ENCODE measurements at regions not wholly inside any gene's neighbourhood (a gene's known extent, or its start where the extent isn't known, plus 50 kb on each side); places are given as distances from the start of the nearest gene placed in this dataset.

DNA sequence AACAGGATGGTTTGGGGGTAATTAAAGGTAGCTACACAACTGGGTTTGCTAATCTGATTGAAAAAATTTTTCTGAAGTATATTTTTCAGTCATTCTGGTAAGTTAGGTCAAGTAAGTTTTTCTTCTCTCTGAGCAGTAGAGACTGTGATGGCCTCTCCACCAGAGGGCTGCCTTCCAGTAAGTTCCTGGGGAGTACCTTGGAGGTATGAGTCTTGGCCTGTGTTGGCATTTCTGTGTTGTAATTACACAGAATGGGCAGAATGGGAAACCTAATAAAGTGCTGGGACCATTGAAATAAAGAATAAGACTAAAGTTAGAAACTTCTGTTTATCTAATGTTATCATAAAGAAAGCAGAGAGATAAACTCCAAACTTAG, 430.8 kb downstream of the ARHGEF28 start:
- Histone ChIP-seq H3K9me3 (ENCODE audit: control insufficient read depth, insufficient read depth, low read length) (no peaks in the 10 kb centered on the region), H3K9ac (ENCODE audit: low read depth, low read length) (no peak overlapping the region), H3K27me3 (ENCODE audit: control insufficient read depth, insufficient read depth, low read length) (no peaks in the 10 kb centered on the region), H3K4me3 (ENCODE audit: low read depth, low read length) (no peak overlapping the region), H3K36me3 (ENCODE audit: control insufficient read depth, insufficient read depth, low read length) (no peaks in the 10 kb centered on the region), H3K4me1 (ENCODE audit: control insufficient read depth, insufficient read depth, low read length) (peaks cover 3% of the 10 kb centered on the region; the same call in 1 of the 2 replicates), H3K27ac (ENCODE audit: low read depth, low read length) (no peak overlapping the region)

DNA sequence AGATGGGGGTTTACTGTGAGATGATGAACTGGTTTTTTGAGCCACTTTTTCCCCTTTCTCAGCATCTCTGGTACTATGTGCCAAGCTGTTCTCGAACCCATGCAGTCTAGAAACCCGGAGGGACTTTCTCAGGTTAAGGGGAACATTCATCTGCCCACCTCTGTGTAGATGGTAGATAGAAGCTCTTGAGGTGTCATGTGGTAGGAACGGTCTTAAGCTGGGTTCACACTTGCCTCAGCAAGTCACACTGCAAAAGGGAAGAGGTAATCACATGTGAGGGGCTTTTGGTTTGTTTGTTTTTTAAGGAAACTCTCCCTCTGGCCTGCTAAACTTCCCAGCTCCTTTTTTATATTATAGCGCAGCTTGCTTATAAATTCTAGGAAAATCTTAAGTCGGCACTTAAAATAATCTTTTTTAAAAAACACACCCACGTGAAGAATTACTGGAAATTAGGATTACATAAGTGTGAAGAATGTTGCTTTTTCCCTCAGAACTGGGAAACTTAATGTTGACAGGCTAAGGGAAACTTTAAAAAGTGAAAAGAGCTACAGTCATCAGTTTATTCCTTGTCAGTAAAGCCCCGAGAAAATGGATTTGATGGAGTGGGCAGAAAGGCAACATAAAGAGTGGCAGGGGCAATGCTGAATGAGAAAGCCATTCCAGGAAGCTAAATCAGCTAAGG, 430.3 kb downstream of the ARHGEF28 start:
- H3K36me3 ChIP-seq (ENCODE audit: control insufficient read depth, insufficient read depth, low read length), result no peaks in the 10 kb centered on the region
- H3K9me3 ChIP-seq (ENCODE audit: control insufficient read depth, insufficient read depth, low read length), result no peaks in the 10 kb centered on the region
- no peak overlapping the region for H3K27ac ChIP-seq (ENCODE audit: low read depth, low read length)
- no peak overlapping the region for H3K4me3 ChIP-seq (ENCODE audit: low read depth, low read length)
- H3K4me1 ChIP-seq (ENCODE audit: control insufficient read depth, insufficient read depth, low read length), result peaks cover 3% of the 10 kb centered on the region; the same call in 1 of the 2 replicates
- H3K27me3 ChIP-seq (ENCODE audit: control insufficient read depth, insufficient read depth, low read length), result no peaks in the 10 kb centered on the region
- no peak overlapping the region for H3K9ac ChIP-seq (ENCODE audit: low read depth, low read length)

DNA sequence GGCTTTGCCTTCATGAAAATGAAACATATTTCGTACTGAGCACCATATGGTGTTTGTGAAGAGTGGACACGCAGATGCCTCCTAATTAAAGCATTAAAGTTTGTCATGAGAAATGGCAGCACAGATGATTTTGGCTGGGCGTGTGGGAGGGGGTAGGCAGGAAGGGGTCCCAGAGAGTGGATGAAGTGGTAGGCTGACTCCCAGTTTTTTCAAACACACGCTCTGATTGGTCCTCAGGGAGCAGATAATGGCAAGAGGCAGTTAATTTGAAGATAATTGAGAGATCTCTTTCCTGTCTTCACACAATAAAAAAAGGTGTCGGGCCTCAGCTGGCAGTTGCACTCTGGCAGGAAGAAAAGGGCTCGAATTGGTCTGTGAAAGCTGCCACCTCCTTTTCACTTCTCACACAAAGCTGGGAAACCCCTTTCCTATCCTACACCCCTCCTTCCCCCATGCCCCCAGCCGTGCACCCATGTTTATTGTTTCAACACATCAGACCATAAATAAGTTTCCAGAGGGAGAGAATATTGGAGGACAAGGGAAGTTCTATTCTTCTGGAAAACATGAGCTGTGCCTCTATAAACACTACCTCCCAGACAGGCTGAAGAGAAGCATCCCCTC, 429.6 kb downstream of the ARHGEF28 start:
- Histone ChIP-seq H3K27ac (ENCODE audit: low read depth, low read length) (no peak overlapping the region), H3K27me3 (ENCODE audit: control insufficient read depth, insufficient read depth, low read length) (no peaks in the 10 kb centered on the region), H3K9me3 (ENCODE audit: control insufficient read depth, insufficient read depth, low read length) (no peaks in the 10 kb centered on the region), H3K4me1 (ENCODE audit: control insufficient read depth, insufficient read depth, low read length) (peaks cover 6% of the 10 kb centered on the region), H3K9ac (ENCODE audit: low read depth, low read length) (no peak overlapping the region), H3K36me3 (ENCODE audit: control insufficient read depth, insufficient read depth, low read length) (no peaks in the 10 kb centered on the region), H3K4me3 (ENCODE audit: low read depth, low read length) (no peak overlapping the region)

DNA sequence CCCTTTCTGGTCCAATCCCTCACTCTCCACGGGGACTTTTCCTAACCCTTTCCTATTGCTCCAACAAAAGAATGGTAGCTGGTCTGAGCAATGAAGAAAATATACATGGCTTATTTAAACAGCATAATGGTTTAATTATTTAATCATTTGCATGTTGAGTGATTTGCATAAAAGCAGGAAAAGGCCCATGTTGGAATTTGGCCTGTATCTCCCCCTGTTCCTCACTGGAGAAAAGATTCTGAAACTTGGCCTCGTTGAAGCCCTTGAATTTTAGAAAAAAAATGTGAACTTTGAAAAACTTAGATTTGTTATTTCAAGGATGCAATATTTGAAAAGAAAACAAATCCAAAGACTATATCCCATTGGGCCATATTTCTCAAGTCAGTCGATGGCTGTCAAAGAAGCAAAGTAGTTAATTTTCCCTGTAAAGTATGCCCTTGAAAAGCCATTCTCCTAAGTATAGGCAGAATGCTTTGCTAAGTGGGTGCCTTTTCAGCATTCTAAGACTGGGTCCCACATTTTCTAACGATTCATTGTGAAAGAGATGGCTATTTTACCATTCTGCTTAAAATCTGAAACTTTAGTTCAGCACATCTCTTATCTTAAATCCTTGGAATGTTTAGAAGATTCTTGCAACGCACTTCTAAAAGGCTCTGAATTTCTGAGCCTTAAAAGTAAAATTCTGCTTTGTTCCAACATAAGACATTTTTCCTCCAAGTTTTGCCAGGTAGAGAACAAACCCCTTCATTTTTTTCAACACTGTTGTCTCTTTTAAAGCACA, 428.8 kb downstream of the ARHGEF28 start:
- Histone ChIP-seq H3K36me3 (ENCODE audit: control insufficient read depth, insufficient read depth, low read length) (no peaks in the 10 kb centered on the region), H3K27me3 (ENCODE audit: control insufficient read depth, insufficient read depth, low read length) (no peaks in the 10 kb centered on the region), H3K9me3 (ENCODE audit: control insufficient read depth, insufficient read depth, low read length) (no peaks in the 10 kb centered on the region), H3K4me3 (ENCODE audit: low read depth, low read length) (no peak overlapping the region), H3K27ac (ENCODE audit: low read depth, low read length) (no peak overlapping the region), H3K9ac (ENCODE audit: low read depth, low read length) (no peak overlapping the region), H3K4me1 (ENCODE audit: control insufficient read depth, insufficient read depth, low read length) (peaks cover 6% of the 10 kb centered on the region)

- Histone ChIP-seq H3K27ac (ENCODE audit: low read depth, low read length) (no peak overlapping the region), H3K9ac (ENCODE audit: low read depth, low read length) (no peak overlapping the region)
Observed at GRCh38 chr5:74054139-74054538, 428.1 kb downstream of the ARHGEF28 start.

GRCh38 chr5:74052441-74053221, 426.6 kb downstream of the ARHGEF28 start:
- H3K27ac ChIP-seq (ENCODE audit: low read depth, low read length), result no peak overlapping the region
- H3K4me1 ChIP-seq (ENCODE audit: control insufficient read depth, insufficient read depth, low read length), result peaks cover 6% of the 10 kb centered on the region
- no peak overlapping the region for H3K9ac ChIP-seq (ENCODE audit: low read depth, low read length)
- no peaks in the 10 kb centered on the region for H3K9me3 ChIP-seq (ENCODE audit: control insufficient read depth, insufficient read depth, low read length)
- no peak overlapping the region for H3K4me3 ChIP-seq (ENCODE audit: low read depth, low read length)
- no peaks in the 10 kb centered on the region for H3K27me3 ChIP-seq (ENCODE audit: control insufficient read depth, insufficient read depth, low read length)
- no peaks in the 10 kb centered on the region for H3K36me3 ChIP-seq (ENCODE audit: control insufficient read depth, insufficient read depth, low read length)

More at GRCh38 chr5:74054139-74054538, 428.1 kb downstream of the ARHGEF28 start:
- Histone ChIP-seq H3K27me3 (ENCODE audit: control insufficient read depth, insufficient read depth, low read length) (no peaks in the 10 kb centered on the region), H3K36me3 (ENCODE audit: control insufficient read depth, insufficient read depth, low read length) (no peaks in the 10 kb centered on the region), H3K4me1 (ENCODE audit: control insufficient read depth, insufficient read depth, low read length) (peaks cover 6% of the 10 kb centered on the region), H3K4me3 (ENCODE audit: low read depth, low read length) (no peak overlapping the region), H3K9me3 (ENCODE audit: control insufficient read depth, insufficient read depth, low read length) (no peaks in the 10 kb centered on the region)

DNA sequence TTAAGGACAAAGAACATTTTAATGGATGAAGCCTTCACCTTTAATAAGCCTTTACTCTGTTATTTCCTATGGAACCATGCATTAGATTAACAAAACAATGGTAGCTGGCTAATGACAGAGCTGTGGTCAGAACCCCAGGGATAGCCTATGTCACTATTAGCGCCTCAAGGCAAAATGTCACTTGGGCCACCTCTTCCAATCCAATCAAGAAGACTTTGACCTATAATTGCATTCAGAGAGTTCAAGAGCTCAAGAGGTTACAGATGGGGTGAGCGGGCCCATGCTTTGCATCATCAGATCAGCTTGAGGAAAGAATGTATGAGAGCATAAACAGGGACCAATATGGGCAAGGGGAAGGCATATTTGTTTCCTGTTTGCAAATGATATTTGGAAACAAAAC, 425.1 kb downstream of the ARHGEF28 start:
- Histone ChIP-seq H3K27me3 (ENCODE audit: control insufficient read depth, insufficient read depth, low read length) (no peaks in the 10 kb centered on the region), H3K4me1 (ENCODE audit: control insufficient read depth, insufficient read depth, low read length) (peaks cover 6% of the 10 kb centered on the region), H3K27ac (ENCODE audit: low read depth, low read length) (no peak overlapping the region), H3K9me3 (ENCODE audit: control insufficient read depth, insufficient read depth, low read length) (no peaks in the 10 kb centered on the region), H3K4me3 (ENCODE audit: low read depth, low read length) (no peak overlapping the region), H3K9ac (ENCODE audit: low read depth, low read length) (no peak overlapping the region), H3K36me3 (ENCODE audit: control insufficient read depth, insufficient read depth, low read length) (no peaks in the 10 kb centered on the region)

DNA sequence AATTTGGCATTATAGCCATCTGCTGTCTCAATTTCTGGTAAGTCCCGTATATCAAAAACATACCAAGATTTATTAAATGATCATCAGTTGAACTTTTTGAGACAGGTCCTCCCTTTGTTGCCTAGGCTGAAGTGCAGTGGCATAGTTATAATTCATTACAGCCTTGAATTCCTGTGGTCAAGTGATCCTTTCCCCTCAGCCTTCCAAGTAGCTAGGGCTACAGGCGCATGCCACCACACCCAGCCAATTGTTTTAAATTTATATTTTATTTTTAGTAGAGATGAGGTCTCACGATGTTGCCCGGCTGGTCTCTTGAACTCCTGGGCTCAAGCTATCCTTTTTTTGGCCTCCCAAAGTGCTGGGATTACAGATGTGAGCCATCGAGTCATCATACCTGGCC, 418.9 kb downstream of the ARHGEF28 start:
- no peak overlapping the region for H3K9ac ChIP-seq (ENCODE audit: low read depth, low read length)
- H3K9me3 ChIP-seq (ENCODE audit: control insufficient read depth, insufficient read depth, low read length), result no peaks in the 10 kb centered on the region
- H3K27me3 ChIP-seq (ENCODE audit: control insufficient read depth, insufficient read depth, low read length), result no peaks in the 10 kb centered on the region
- H3K4me3 ChIP-seq (ENCODE audit: low read depth, low read length), result no peak overlapping the region
- H3K36me3 ChIP-seq (ENCODE audit: control insufficient read depth, insufficient read depth, low read length), result no peaks in the 10 kb centered on the region
- no peak overlapping the region for H3K27ac ChIP-seq (ENCODE audit: low read depth, low read length)
- no peaks in the 10 kb centered on the region for H3K4me1 ChIP-seq (ENCODE audit: control insufficient read depth, insufficient read depth, low read length)

DNA sequence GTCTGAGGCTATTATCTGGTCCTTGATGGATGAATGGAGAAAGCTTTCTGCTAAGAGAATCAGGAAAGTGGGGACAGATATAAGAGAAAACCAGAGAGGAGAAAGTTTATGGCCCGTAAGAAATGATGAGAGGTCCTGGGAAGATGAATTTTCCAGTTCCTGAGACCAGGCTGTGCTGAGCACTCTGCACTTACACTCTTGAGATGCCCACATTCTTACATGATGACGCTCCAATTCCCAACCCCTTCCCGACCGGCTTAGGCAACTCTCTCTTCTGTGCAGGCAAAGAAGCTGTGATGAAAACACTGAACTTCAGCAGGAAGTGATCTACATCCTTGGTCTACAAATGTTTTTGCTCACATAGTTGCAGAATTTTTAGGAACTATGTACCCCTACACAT, 417.0 kb downstream of the ARHGEF28 start:
- 0 out of 2 replicates have a peak, but pooled peaks cover under 1% of the 10 kb centered on the region for H3K4me1 ChIP-seq (ENCODE audit: control insufficient read depth, insufficient read depth, low read length)

GRCh38 chr5:74042559-74042958, 416.6 kb downstream of the ARHGEF28 start:
- Histone ChIP-seq H3K9me3 (ENCODE audit: control insufficient read depth, insufficient read depth, low read length) (no peaks in the 10 kb centered on the region), H3K9ac (ENCODE audit: low read depth, low read length) (no peak overlapping the region), H3K4me3 (ENCODE audit: low read depth, low read length) (no peak overlapping the region), H3K27me3 (ENCODE audit: control insufficient read depth, insufficient read depth, low read length) (no peaks in the 10 kb centered on the region), H3K27ac (ENCODE audit: low read depth, low read length) (no peak overlapping the region), H3K4me1 (ENCODE audit: control insufficient read depth, insufficient read depth, low read length) (0 out of 2 replicates have a peak, but pooled peaks cover 4% of the 10 kb centered on the region), H3K36me3 (ENCODE audit: control insufficient read depth, insufficient read depth, low read length) (no peaks in the 10 kb centered on the region)

More for the DNA sequence above, 417.0 kb downstream of the ARHGEF28 start:
- Histone ChIP-seq H3K4me3 (ENCODE audit: low read depth, low read length) (no peak overlapping the region), H3K9me3 (ENCODE audit: control insufficient read depth, insufficient read depth, low read length) (no peaks in the 10 kb centered on the region), H3K36me3 (ENCODE audit: control insufficient read depth, insufficient read depth, low read length) (no peaks in the 10 kb centered on the region), H3K27me3 (ENCODE audit: control insufficient read depth, insufficient read depth, low read length) (no peaks in the 10 kb centered on the region), H3K27ac (ENCODE audit: low read depth, low read length) (no peak overlapping the region), H3K9ac (ENCODE audit: low read depth, low read length) (no peak overlapping the region)
